ENCODE measurements at regions not wholly inside any gene's neighbourhood (a gene's known extent, or its start where the extent isn't known, plus 50 kb on each side); places are given as distances from the start of the nearest gene placed in this dataset.

DNA sequence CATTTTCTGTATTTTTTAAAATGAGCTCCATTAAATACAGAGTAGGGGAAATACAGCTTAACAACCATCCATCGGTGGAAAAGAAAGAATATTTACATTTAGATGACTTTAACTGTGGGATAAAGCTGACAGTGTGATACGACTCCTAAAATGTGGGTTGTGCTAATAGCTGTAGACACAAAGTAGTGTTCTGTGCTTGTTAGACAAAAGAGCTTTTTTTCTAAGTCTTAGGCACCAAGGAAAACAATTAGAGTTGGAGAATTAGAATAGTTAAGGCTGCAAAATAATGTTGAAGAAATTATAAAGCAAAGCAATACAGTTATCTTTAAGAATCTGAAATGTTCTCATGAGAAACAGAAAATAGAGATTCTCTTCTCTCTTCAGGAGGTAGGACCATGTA lies 307.7 kb upstream of the KIRREL3 start:
- no peak overlapping the region for H2BK20ac ChIP-seq (ENCODE audit: low read depth, low read length)
- no peak overlapping the region for H4K5ac ChIP-seq (ENCODE audit: low read depth, low read length)
- no peak overlapping the region for H3K56ac ChIP-seq (ENCODE audit: extremely low read depth, insufficient read depth, low read length)
- no peak overlapping the region for H4K91ac ChIP-seq (ENCODE audit: insufficient read depth, low read depth, low read length)
- dilution Hi-C loops (cut with HindIII; ENCODE audit: low sequenced_read_pairs, unreplicated experiment) (no loop called here), intact Hi-C loops (cut with micrococcal nuclease) (no loop called here), in situ Hi-C loops (cut with MboI; ENCODE audit: low sequenced_read_pairs) (no loop called here)
- no peak overlapping the region for H3K4me3 ChIP-seq (ENCODE audit: insufficient read depth, low read depth, low read length)
- 0% methylated on average over 1 of the region's 2 CpGs; no CpG with 5 or more reads in 1 of the 2 experiments for WGBS, 2 experiments (ENCODE audit: extremely low coverage in 2 of 2, insufficient read length in 1 of 2)
- H3K27ac ChIP-seq (ENCODE audit: insufficient read depth, low read length) = no peak overlapping the region
- H3K23ac ChIP-seq (ENCODE audit: low read depth, low read length) = no peak overlapping the region
- H3K9me1 ChIP-seq (ENCODE audit: insufficient read depth, low read length) = no peaks in the 10 kb centered on the region
- H2AFZ ChIP-seq (replicated peaks; ENCODE audit: low read length, poor library complexity) = no peak overlapping the region
- CTCF ChIA-PET = no interaction called here
- H3K4ac ChIP-seq (ENCODE audit: low read depth, low read length) = no peak overlapping the region
- H3K79me1 ChIP-seq (ENCODE audit: low read depth in 1 of 2, low read length in 2 of 2) = no peaks in the 10 kb centered on the region
- no peak overlapping the region for H4K8ac ChIP-seq (ENCODE audit: low read depth in 2 of 2, low read length in 2 of 2)
- no peaks in the 10 kb centered on the region for H3K4me1 ChIP-seq (ENCODE audit: control insufficient read depth, insufficient read depth, low read length)
- H3K18ac ChIP-seq (ENCODE audit: low read depth, low read length) = no peak overlapping the region
- H3K4me2 ChIP-seq (ENCODE audit: low read depth, low read length) = no peak overlapping the region
- H3K9ac ChIP-seq (ENCODE audit: low read depth, low read length) = no peak overlapping the region
- POLR2A ChIA-PET (ENCODE audit: unreplicated experiment) = no interaction called here
- no peak overlapping the region for H3K14ac ChIP-seq (replicated peaks; ENCODE audit: low read depth, low read length)
- ATAC-seq (ENCODE audit: low read depth) (no peak), DNase-seq (no peak)
- TF ChIP-seq RAD21 (IDR thresholded peaks at IDR 0.05; ENCODE audit: low read length) = no peak
- TF ChIP-seq, protein P1, sequence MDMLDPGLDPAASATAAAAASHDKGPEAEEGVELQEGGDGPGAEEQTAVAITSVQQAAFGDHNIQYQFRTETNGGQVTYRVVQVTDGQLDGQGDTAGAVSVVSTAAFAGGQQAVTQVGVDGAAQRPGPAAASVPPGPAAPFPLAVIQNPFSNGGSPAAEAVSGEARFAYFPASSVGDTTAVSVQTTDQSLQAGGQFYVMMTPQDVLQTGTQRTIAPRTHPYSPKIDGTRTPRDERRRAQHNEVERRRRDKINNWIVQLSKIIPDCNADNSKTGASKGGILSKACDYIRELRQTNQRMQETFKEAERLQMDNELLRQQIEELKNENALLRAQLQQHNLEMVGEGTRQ (IDR thresholded peaks at IDR 0.05; ENCODE audit: low read depth, low read length) = no peak
- no peak for TF ChIP-seq FOS (IDR thresholded peaks at IDR 0.05; ENCODE audit: low read depth, low read length)
- TF ChIP-seq NFE2L2 (IDR thresholded peaks at IDR 0.05; ENCODE audit: low read depth, low read length) = no peak
- TF ChIP-seq MXI1 (IDR thresholded peaks at IDR 0.05; ENCODE audit: borderline replicate concordance, low read depth, low read length) = no peak
- TF ChIP-seq MAZ (IDR thresholded peaks at IDR 0.05; ENCODE audit: borderline replicate concordance, low read depth, low read length) = no peak
- no peak for TF ChIP-seq CEBPB (IDR thresholded peaks at IDR 0.05; ENCODE audit: low read depth, low read length)
- no peak for TF ChIP-seq RCOR1 (IDR thresholded peaks at IDR 0.05; ENCODE audit: insufficient replicate concordance, low read length)
- TF ChIP-seq, protein P2, sequence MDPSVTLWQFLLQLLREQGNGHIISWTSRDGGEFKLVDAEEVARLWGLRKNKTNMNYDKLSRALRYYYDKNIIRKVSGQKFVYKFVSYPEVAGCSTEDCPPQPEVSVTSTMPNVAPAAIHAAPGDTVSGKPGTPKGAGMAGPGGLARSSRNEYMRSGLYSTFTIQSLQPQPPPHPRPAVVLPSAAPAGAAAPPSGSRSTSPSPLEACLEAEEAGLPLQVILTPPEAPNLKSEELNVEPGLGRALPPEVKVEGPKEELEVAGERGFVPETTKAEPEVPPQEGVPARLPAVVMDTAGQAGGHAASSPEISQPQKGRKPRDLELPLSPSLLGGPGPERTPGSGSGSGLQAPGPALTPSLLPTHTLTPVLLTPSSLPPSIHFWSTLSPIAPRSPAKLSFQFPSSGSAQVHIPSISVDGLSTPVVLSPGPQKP (IDR thresholded peaks at IDR 0.05; ENCODE audit: borderline replicate concordance, low read depth, low read length) = no peak
- TF ChIP-seq POLR2A (IDR thresholded peaks at IDR 0.05; ENCODE audit: low read depth, low read length) = no peak
- TF ChIP-seq MAFK (IDR thresholded peaks at IDR 0.05; ENCODE audit: low read depth, low read length) = no peak
- no peak for TF ChIP-seq CHD1 (IDR thresholded peaks at IDR 0.05; ENCODE audit: low read depth, low read length)
- no peak for TF ChIP-seq RFX5 (IDR thresholded peaks at IDR 0.05; ENCODE audit: low read depth, low read length)
- H4K20me1 ChIP-seq (ENCODE audit: insufficient read depth, low read length) = no peaks in the 10 kb centered on the region
- no peak overlapping the region for H2AK9ac ChIP-seq (replicated peaks; ENCODE audit: low read depth, low read length, poor library complexity)
- H3K27me3 ChIP-seq (ENCODE audit: control insufficient read depth, insufficient read depth, low read length) = no peaks in the 10 kb centered on the region
- BruUV-seq (replicated peaks) = no TSS peak
- no peaks in the 10 kb centered on the region for H3K9me3 ChIP-seq (ENCODE audit: control insufficient read depth, insufficient read depth, low read length)
- H2BK120ac ChIP-seq (ENCODE audit: low read depth, low read length) = no peak overlapping the region
- no peak overlapping the region for H2AK5ac ChIP-seq (ENCODE audit: low read depth, low read length)
- H3K36me3 ChIP-seq (ENCODE audit: control insufficient read depth, insufficient read depth, low read length) = no peaks in the 10 kb centered on the region
- H2BK15ac ChIP-seq (ENCODE audit: low read depth, low read length) = no peak overlapping the region
- no peak overlapping the region for H2BK5ac ChIP-seq (ENCODE audit: low read depth, low read length, poor library complexity, severe bottlenecking)
